ENCODE measurements at regions not wholly inside any gene's neighbourhood (a gene's known extent, or its start where the extent isn't known, plus 50 kb on each side); places are given as distances from the start of the nearest gene placed in this dataset.

GRCh38 chr5:172545291-172545801, 91.0 kb upstream of the SH3PXD2B start:
- no peaks in the 10 kb centered on the region for H3K9me3 ChIP-seq
- peak in 1 of 3 donors; percentile 31 for DNase-seq
- no peak overlapping the region for H3K27ac ChIP-seq
- TF ChIP-seq CTCF (IDR thresholded peaks at IDR 0.05) (no peak), POLR2A (IDR thresholded peaks at IDR 0.05) (no peak)
- no peaks in the 10 kb centered on the region for H3K4me1 ChIP-seq
- no peaks in the 10 kb centered on the region for H3K36me3 ChIP-seq
- H3K4me3 ChIP-seq = no peak overlapping the region
- no peaks in the 10 kb centered on the region for H3K27me3 ChIP-seq

DNA sequence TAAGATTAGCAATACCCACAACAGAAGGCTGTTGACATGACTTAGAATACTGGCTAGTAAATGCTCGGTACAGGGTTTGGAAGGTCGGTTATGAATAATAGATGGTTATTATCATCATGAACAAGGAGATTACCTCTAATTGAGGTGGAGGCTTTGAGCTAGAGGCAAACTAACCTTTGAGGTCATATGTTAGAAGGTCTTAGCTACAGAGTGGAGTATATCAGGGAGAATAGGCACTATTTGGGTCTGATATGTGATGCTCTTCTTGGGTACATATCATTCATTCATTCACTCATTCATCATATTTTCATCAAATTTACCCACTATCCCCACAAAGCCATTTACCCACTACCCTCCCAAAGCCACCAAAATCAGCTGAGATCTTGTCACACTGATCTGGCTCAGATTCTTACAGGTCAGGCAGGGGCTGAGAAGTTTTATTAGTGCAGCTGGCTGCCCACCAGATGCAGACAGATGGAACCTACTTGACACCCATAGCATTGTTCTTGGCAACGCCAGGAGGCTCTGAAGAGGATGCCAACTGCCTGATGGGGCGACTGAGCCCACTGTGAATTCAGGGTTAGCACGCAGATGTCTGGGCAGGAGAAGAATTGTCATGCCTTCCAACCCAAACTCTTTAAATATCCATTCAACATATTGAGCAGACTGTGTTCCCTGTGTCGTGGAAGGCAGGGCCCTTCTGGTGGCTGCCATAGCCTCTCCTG, 90.2 kb upstream of the SH3PXD2B start:
- Histone ChIP-seq H3K36me3 (no peaks in the 10 kb centered on the region), H3K9me3 (no peaks in the 10 kb centered on the region), H3K4me3 (no peak overlapping the region), H3K4me1 (no peaks in the 10 kb centered on the region), H3K27me3 (no peaks in the 10 kb centered on the region), H3K27ac (no peak overlapping the region)
- DNase-seq = peak in 1 of 3 donors; percentile 9
- TF ChIP-seq CTCF (IDR thresholded peaks at IDR 0.05) = no peak
- no peak for TF ChIP-seq POLR2A (IDR thresholded peaks at IDR 0.05)

DNA sequence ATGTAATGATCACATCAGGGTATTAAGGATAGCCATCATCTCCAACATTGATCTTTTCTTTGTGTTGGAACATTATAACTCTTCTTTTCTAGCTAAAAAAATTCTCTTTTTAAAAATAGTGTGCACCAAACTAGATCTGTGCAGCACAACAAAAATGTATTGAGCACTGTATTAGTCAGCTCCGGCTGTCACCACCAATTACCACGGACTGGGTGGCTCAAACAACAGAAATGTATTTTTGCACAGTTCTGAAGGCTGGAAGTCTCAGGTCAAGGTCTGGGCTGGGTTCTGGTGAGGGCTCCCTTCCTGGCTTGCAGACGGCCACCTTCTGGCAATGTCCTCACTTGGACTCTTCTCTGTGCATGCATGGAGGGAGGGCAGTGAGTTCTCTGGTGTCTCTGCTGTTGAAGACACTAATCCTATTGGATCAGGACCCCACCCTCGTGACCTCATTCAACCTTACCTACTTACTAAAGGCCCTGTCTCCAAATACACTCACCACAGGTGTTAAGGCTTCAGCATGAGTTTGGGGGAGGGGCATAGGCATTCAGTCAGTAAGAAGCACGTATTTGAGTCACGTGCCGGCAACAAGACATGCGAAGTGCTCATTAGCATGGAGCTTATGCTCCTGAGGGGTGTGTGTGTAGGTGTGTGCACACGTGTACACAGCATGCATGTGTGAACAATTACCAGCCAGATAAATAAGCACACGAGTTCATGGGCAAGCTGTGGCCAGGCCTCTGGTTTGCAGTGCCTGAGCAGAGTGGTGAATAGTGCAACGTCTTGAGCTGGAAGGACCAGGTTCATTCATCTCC, 89.4 kb upstream of the SH3PXD2B start:
- Histone ChIP-seq H3K36me3 (no peaks in the 10 kb centered on the region), H3K9me3 (no peaks in the 10 kb centered on the region), H3K27ac (no peak overlapping the region), H3K4me3 (no peak overlapping the region), H3K27me3 (no peaks in the 10 kb centered on the region), H3K4me1 (no peaks in the 10 kb centered on the region)
- TF ChIP-seq CTCF (IDR thresholded peaks at IDR 0.05) (no peak), POLR2A (IDR thresholded peaks at IDR 0.05) (no peak)
- DNase-seq = peak in 1 of 3 donors; percentile 24

DNA sequence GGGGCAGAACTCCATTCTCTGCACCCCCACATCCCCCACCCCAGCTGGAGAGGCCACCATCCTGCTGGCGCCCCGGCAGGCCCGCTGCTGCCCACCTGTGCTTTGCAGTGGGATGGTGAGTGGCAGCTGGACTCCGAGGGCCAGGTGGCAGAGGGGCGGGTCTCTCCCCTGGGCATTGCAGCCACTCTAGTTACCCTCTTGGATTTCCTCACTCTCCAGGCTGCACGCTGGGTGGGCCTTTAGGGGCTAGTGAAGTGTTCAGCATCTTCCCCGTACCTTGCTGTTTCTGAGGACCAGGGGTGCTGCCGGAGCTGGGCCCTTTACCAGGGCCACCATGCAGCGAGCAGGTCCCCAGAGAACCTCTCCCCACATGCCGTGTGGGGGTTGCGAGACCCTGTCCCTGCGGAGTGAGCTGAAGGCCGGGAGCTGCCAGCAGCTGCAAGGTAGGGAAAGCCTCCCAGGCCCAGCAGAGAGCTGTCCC, 88.4 kb upstream of the SH3PXD2B start:
- H3K9me3 ChIP-seq = no peaks in the 10 kb centered on the region
- no peaks in the 10 kb centered on the region for H3K27me3 ChIP-seq
- no peaks in the 10 kb centered on the region for H3K4me1 ChIP-seq
- H3K36me3 ChIP-seq = no peaks in the 10 kb centered on the region
- no peak overlapping the region for H3K4me3 ChIP-seq
- H3K27ac ChIP-seq = no peak overlapping the region
- DNase-seq = peak in 1 of 3 donors; percentile 25
- TF ChIP-seq CTCF (IDR thresholded peaks at IDR 0.05) (no peak), POLR2A (IDR thresholded peaks at IDR 0.05) (no peak)

- no peaks in the 10 kb centered on the region for H3K36me3 ChIP-seq
- DNase-seq = peak in 1 of 3 donors; percentile 29
- no peaks in the 10 kb centered on the region for H3K4me1 ChIP-seq
- H3K27ac ChIP-seq = no peak overlapping the region
- TF ChIP-seq CTCF (IDR thresholded peaks at IDR 0.05) = no peak
- TF ChIP-seq POLR2A (IDR thresholded peaks at IDR 0.05) = no peak
- H3K27me3 ChIP-seq = no peaks in the 10 kb centered on the region
- H3K4me3 ChIP-seq = no peak overlapping the region
- H3K9me3 ChIP-seq = no peaks in the 10 kb centered on the region
Measured at GRCh38 chr5:172541773-172542136, 87.4 kb upstream of the SH3PXD2B start.
